Activated B cell treated with CpG ODN at 0.5 μM for 24 hours (primary cell): ENCODE measurements at regions not wholly inside any gene's neighbourhood (a gene's known extent, or its start where the extent isn't known, plus 50 kb on each side); places are given as distances from the start of the nearest gene placed in this dataset.
"Not testable (repeated sequence)": the region's sequence is repeated elsewhere in the genome, so short reads cannot be mapped to it uniquely, and the experiment has no call there.

Experiments
- ATAC-seq: fragments of 200-7000 bp; cut with Tn5 transposase; one replicate; pipeline ENCODE4 v1.10.0; 2021; ENCODE audit warnings: low read depth, mild to moderate bottlenecking, moderate library complexity
- CTCF ChIA-PET: fragments of 350-600 bp; sonication (Branson Sonifier 250); formaldehyde crosslinking; loops from one replicate; lab custom pipeline; 2021; ENCODE audit warnings: antibody characterized with exemption; lab: Charles Lee
- POLR2A ChIA-PET: fragments of 350-600 bp; sonication (Branson Sonifier 250); formaldehyde crosslinking; loops from one replicate; lab custom pipeline; 2021; ENCODE audit warnings: antibody characterized with exemption; lab: Charles Lee
- DNase-seq: peaks from one replicate; pipeline ENCODE4 v3.0.0; 2022
- H3K27ac Mint-ChIP-seq: one replicate; pipeline ENCODE4 v1.8.0; 2020; ENCODE audit warnings: mixed read lengths
- H3K27me3 Mint-ChIP-seq: one replicate; pipeline ENCODE4 v1.8.0; 2021; ENCODE audit warnings: mixed read lengths
- H3K36me3 Mint-ChIP-seq: one replicate; pipeline ENCODE4 v1.8.0; 2021; ENCODE audit warnings: low read depth, mixed read lengths
- H3K4me1 Mint-ChIP-seq: one replicate; pipeline ENCODE4 v1.8.0; 2021; ENCODE audit warnings: mixed read lengths
- H3K4me3 Mint-ChIP-seq: one replicate; pipeline ENCODE4 v1.8.0; 2020; ENCODE audit warnings: mild to moderate bottlenecking, mixed read lengths
- H3K9me3 Mint-ChIP-seq: one replicate; pipeline ENCODE4 v1.8.0; 2020; ENCODE audit warnings: mixed read lengths
- CTCF ChIP-seq: fragments of 200-600 bp; IDR thresholded peaks from one replicate; pipeline ENCODE4 v1.8.0; 2022; ENCODE audit warnings: antibody characterized with exemption, mild to moderate bottlenecking
- intact Hi-C: fragments of 100-400 bp; cut with micrococcal nuclease; formaldehyde crosslinking; loops from one replicate; pipeline ENCODE4 v1.15.1; 2024

- POLR2A ChIA-PET, result no interaction called here
- Mint-ChIP-seq H3K4me3 (no peak overlapping the region), H3K27ac (no peak overlapping the region), H3K4me1 (no peaks in the 10 kb centered on the region), H3K36me3 (no peaks in the 10 kb centered on the region), H3K9me3 (no peaks in the 10 kb centered on the region), H3K27me3 (peaks cover 3% of the 10 kb centered on the region)
- no peak for TF ChIP-seq CTCF
- CTCF ChIA-PET, result no interaction called here
- DNase-seq, result no peak
- intact Hi-C loops, result no loop called here
- ATAC-seq, result no peak
These were observed 142.6 kb upstream of the TMEM196 start for GRCh38 chr7:19916046-19916445.

GRCh38 chr7:19915596-19915995 is 142.2 kb upstream of the TMEM196 start:
- no peak overlapping the region for H3K27ac Mint-ChIP-seq
- H3K9me3 Mint-ChIP-seq, result no peaks in the 10 kb centered on the region

GRCh38 chr7:19914866-19915265 is 141.4 kb upstream of the TMEM196 start:
- Mint-ChIP-seq H3K36me3 (no peaks in the 10 kb centered on the region), H3K4me3 (no peak overlapping the region), H3K4me1 (no peaks in the 10 kb centered on the region), H3K9me3 (no peaks in the 10 kb centered on the region), H3K27me3 (peaks cover 3% of the 10 kb centered on the region), H3K27ac (no peak overlapping the region)
- no peak for DNase-seq
- no peak for TF ChIP-seq CTCF
- ChIA-PET CTCF (no interaction called here), POLR2A (no interaction called here)
- intact Hi-C loops, result no loop called here
- no peak for ATAC-seq

More at GRCh38 chr7:19915596-19915995, 142.2 kb upstream of the TMEM196 start:
- TF ChIP-seq CTCF, result no peak
- H3K4me1 Mint-ChIP-seq, result no peaks in the 10 kb centered on the region
- DNase-seq (no peak), ATAC-seq (no peak)
- intact Hi-C loops, result no loop called here
- no peak overlapping the region for H3K4me3 Mint-ChIP-seq
- H3K36me3 Mint-ChIP-seq, result no peaks in the 10 kb centered on the region
- CTCF ChIA-PET, result no interaction called here
- H3K27me3 Mint-ChIP-seq, result peaks cover 3% of the 10 kb centered on the region
- POLR2A ChIA-PET, result no interaction called here

- ATAC-seq (no peak), DNase-seq (no peak)
- POLR2A ChIA-PET, result no interaction called here
- no peaks in the 10 kb centered on the region for H3K27me3 Mint-ChIP-seq
- H3K36me3 Mint-ChIP-seq, result no peaks in the 10 kb centered on the region
- no peak overlapping the region for H3K27ac Mint-ChIP-seq
- no peaks in the 10 kb centered on the region for H3K4me1 Mint-ChIP-seq
- peaks cover under 1% of the 10 kb centered on the region for H3K9me3 Mint-ChIP-seq
- no peak overlapping the region for H3K4me3 Mint-ChIP-seq
- TF ChIP-seq CTCF, result no peak
- CTCF ChIA-PET, result no interaction called here
- intact Hi-C loops, result no loop called here
These were observed 126.7 kb upstream of the TMEM196 start for GRCh38 chr7:19900118-19900517.

GRCh38 chr7:19899529-19899928 is 126.1 kb upstream of the TMEM196 start:
- intact Hi-C loops, result no loop called here
- CTCF ChIA-PET, result no interaction called here

GRCh38 chr7:19882893-19883292 is 109.5 kb upstream of the TMEM196 start:
- H3K9me3 Mint-ChIP-seq, intact Hi-C loops, H3K4me3 Mint-ChIP-seq, H3K36me3 Mint-ChIP-seq, CTCF ChIA-PET, POLR2A ChIA-PET, ATAC-seq, H3K27me3 Mint-ChIP-seq, DNase-seq, H3K27ac Mint-ChIP-seq, H3K4me1 Mint-ChIP-seq: not testable (repeated sequence)

More at GRCh38 chr7:19899529-19899928, 126.1 kb upstream of the TMEM196 start:
- Mint-ChIP-seq H3K27me3 (no peaks in the 10 kb centered on the region), H3K9me3 (no peaks in the 10 kb centered on the region), H3K36me3 (no peaks in the 10 kb centered on the region), H3K4me1 (no peaks in the 10 kb centered on the region), H3K4me3 (no peak overlapping the region), H3K27ac (no peak overlapping the region)
- no peak for ATAC-seq
- POLR2A ChIA-PET, result no interaction called here
- DNase-seq, result no peak
- TF ChIP-seq CTCF, result no peak
